ENCODE measurements at regions not wholly inside any gene's neighbourhood (a gene's known extent, or its start where the extent isn't known, plus 50 kb on each side); places are given as distances from the start of the nearest gene placed in this dataset.

- H3K36me3 ChIP-seq (ENCODE audit: insufficient read depth, low read length) = no peaks in the 10 kb centered on the region
- H3K79me2 ChIP-seq (ENCODE audit: insufficient read depth, low read length) = no peaks in the 10 kb centered on the region
- no peak overlapping the region for H3K4me3 ChIP-seq (ENCODE audit: low read length, poor library complexity, severe bottlenecking)
- no peaks in the 10 kb centered on the region for H4K20me1 ChIP-seq (ENCODE audit: insufficient read depth, low read length, poor library complexity, severe bottlenecking)
- TF ChIP-seq, protein P1, sequence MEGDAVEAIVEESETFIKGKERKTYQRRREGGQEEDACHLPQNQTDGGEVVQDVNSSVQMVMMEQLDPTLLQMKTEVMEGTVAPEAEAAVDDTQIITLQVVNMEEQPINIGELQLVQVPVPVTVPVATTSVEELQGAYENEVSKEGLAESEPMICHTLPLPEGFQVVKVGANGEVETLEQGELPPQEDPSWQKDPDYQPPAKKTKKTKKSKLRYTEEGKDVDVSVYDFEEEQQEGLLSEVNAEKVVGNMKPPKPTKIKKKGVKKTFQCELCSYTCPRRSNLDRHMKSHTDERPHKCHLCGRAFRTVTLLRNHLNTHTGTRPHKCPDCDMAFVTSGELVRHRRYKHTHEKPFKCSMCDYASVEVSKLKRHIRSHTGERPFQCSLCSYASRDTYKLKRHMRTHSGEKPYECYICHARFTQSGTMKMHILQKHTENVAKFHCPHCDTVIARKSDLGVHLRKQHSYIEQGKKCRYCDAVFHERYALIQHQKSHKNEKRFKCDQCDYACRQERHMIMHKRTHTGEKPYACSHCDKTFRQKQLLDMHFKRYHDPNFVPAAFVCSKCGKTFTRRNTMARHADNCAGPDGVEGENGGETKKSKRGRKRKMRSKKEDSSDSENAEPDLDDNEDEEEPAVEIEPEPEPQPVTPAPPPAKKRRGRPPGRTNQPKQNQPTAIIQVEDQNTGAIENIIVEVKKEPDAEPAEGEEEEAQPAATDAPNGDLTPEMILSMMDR (conservative IDR thresholded peaks at IDR 0.05; ENCODE audit: low read length) = no peak
- no peak for TF ChIP-seq EZH2phosphoT487 (IDR thresholded peaks at IDR 0.05; ENCODE audit: borderline replicate concordance)
- no peak overlapping the region for H3K9ac ChIP-seq (ENCODE audit: low read depth, low read length, poor library complexity, severe bottlenecking)
- no peak overlapping the region for H3K4me2 ChIP-seq (ENCODE audit: low read depth, low read length, poor library complexity, severe bottlenecking)
- no peaks in the 10 kb centered on the region for H3F3A ChIP-seq (ENCODE audit: low read depth)
- no peak overlapping the region for H2AFZ ChIP-seq (ENCODE audit: low read length)
- H3K9me3 ChIP-seq (ENCODE audit: insufficient read depth, low read depth, low read length) = peaks cover 5% of the 10 kb centered on the region; the same call in 1 of the 2 replicates
- H3K27me3 ChIP-seq (ENCODE audit: insufficient read depth, low read length, poor library complexity, severe bottlenecking) = no peaks in the 10 kb centered on the region
- no peaks in the 10 kb centered on the region for H3K4me1 ChIP-seq (ENCODE audit: insufficient read depth, low read length, poor library complexity, severe bottlenecking)
- H3K9me2 ChIP-seq (replicated peaks; ENCODE audit: low read depth, low read length) = no peaks in the 10 kb centered on the region
These were observed 376.8 kb downstream of the IRX2 start for GRCh38 chr5:2374703-2375102.

- Histone ChIP-seq H3K4me2 (ENCODE audit: low read depth, low read length, poor library complexity, severe bottlenecking) (no peak overlapping the region), H3K27me3 (ENCODE audit: insufficient read depth, low read length, poor library complexity, severe bottlenecking) (no peaks in the 10 kb centered on the region), H3K36me3 (ENCODE audit: insufficient read depth, low read length) (no peaks in the 10 kb centered on the region), H3K4me1 (ENCODE audit: insufficient read depth, low read length, poor library complexity, severe bottlenecking) (no peaks in the 10 kb centered on the region), H2AFZ (ENCODE audit: low read length) (no peak overlapping the region), H3K9me2 (replicated peaks; ENCODE audit: low read depth, low read length) (no peaks in the 10 kb centered on the region), H3K4me3 (ENCODE audit: low read length, poor library complexity, severe bottlenecking) (no peak overlapping the region), H4K20me1 (ENCODE audit: insufficient read depth, low read length, poor library complexity, severe bottlenecking) (no peaks in the 10 kb centered on the region), H3K9ac (ENCODE audit: low read depth, low read length, poor library complexity, severe bottlenecking) (no peak overlapping the region), H3F3A (ENCODE audit: low read depth) (no peaks in the 10 kb centered on the region), H3K9me3 (ENCODE audit: insufficient read depth, low read depth, low read length) (peaks cover 9% of the 10 kb centered on the region; the same call in 1 of the 2 replicates), H3K79me2 (ENCODE audit: insufficient read depth, low read length) (no peaks in the 10 kb centered on the region)
- TF ChIP-seq, protein P1 (conservative IDR thresholded peaks at IDR 0.05; ENCODE audit: low read length) = no peak
- TF ChIP-seq EZH2phosphoT487 (IDR thresholded peaks at IDR 0.05; ENCODE audit: borderline replicate concordance) = no peak
These were observed 377.8 kb downstream of the IRX2 start for GRCh38 chr5:2373631-2374030.

DNA sequence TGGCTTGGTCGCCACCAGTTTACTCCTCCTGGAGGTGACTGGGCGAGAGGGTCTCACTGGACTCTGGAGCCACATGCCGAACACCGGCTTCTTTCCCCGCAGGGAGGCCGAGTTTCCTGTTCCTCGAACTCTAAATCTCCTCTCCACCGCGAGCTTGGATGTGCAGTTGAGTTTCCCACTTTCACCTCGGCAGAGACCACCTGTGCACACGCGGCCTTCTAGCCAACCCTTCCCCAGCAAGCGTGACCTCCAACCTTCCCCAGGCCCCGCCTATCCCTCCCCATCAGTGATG, 380.1 kb downstream of the IRX2 start:
- Histone ChIP-seq H3K9me3 (ENCODE audit: insufficient read depth, low read depth, low read length) (peaks cover 13% of the 10 kb centered on the region; the same call in 1 of the 2 replicates), H3K4me1 (ENCODE audit: insufficient read depth, low read length, poor library complexity, severe bottlenecking) (no peaks in the 10 kb centered on the region)
- TF ChIP-seq, protein P1 (conservative IDR thresholded peaks at IDR 0.05; ENCODE audit: low read length) = no peak
- TF ChIP-seq EZH2phosphoT487 (IDR thresholded peaks at IDR 0.05; ENCODE audit: borderline replicate concordance) = no peak

More for the DNA sequence above, 380.1 kb downstream of the IRX2 start:
- no peak overlapping the region for H2AFZ ChIP-seq (ENCODE audit: low read length)
- no peaks in the 10 kb centered on the region for H3K27me3 ChIP-seq (ENCODE audit: insufficient read depth, low read length, poor library complexity, severe bottlenecking)
- no peak overlapping the region for H3K9ac ChIP-seq (ENCODE audit: low read depth, low read length, poor library complexity, severe bottlenecking)
- H3F3A ChIP-seq (ENCODE audit: low read depth) = no peaks in the 10 kb centered on the region
- no peaks in the 10 kb centered on the region for H4K20me1 ChIP-seq (ENCODE audit: insufficient read depth, low read length, poor library complexity, severe bottlenecking)
- H3K9me2 ChIP-seq (replicated peaks; ENCODE audit: low read depth, low read length) = no peaks in the 10 kb centered on the region
- no peaks in the 10 kb centered on the region for H3K36me3 ChIP-seq (ENCODE audit: insufficient read depth, low read length)
- H3K4me2 ChIP-seq (ENCODE audit: low read depth, low read length, poor library complexity, severe bottlenecking) = no peak overlapping the region
- H3K4me3 ChIP-seq (ENCODE audit: low read length, poor library complexity, severe bottlenecking) = no peak overlapping the region
- H3K79me2 ChIP-seq (ENCODE audit: insufficient read depth, low read length) = no peaks in the 10 kb centered on the region

Data from Loucy (cell line).